ENCODE measurements at regions not wholly inside any gene's neighbourhood (a gene's known extent, or its start where the extent isn't known, plus 50 kb on each side); places are given as distances from the start of the nearest gene placed in this dataset.
"Not testable (repeated sequence)": the region's sequence is repeated elsewhere in the genome, so short reads cannot be mapped to it uniquely, and the experiment has no call there.

- no peaks in the 10 kb centered on the region for H3K9me3 ChIP-seq (ENCODE audit: control insufficient read depth in 4 of 4, insufficient read depth in 3 of 4, low read length in 3 of 4)
- no peaks in the 10 kb centered on the region for H3K36me3 ChIP-seq (ENCODE audit: control insufficient read depth in 4 of 4, insufficient read depth in 4 of 4, low read length in 4 of 4)
- DNase-seq, result no peak
- no peak overlapping the region for H3K4me3 ChIP-seq
- TF ChIP-seq, protein P1, sequence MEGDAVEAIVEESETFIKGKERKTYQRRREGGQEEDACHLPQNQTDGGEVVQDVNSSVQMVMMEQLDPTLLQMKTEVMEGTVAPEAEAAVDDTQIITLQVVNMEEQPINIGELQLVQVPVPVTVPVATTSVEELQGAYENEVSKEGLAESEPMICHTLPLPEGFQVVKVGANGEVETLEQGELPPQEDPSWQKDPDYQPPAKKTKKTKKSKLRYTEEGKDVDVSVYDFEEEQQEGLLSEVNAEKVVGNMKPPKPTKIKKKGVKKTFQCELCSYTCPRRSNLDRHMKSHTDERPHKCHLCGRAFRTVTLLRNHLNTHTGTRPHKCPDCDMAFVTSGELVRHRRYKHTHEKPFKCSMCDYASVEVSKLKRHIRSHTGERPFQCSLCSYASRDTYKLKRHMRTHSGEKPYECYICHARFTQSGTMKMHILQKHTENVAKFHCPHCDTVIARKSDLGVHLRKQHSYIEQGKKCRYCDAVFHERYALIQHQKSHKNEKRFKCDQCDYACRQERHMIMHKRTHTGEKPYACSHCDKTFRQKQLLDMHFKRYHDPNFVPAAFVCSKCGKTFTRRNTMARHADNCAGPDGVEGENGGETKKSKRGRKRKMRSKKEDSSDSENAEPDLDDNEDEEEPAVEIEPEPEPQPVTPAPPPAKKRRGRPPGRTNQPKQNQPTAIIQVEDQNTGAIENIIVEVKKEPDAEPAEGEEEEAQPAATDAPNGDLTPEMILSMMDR (IDR thresholded peaks at IDR 0.05; ENCODE audit: control extremely low read depth, extremely low read depth), result no peak
- H3K4me1 ChIP-seq (ENCODE audit: control insufficient read depth in 5 of 5, insufficient read depth in 5 of 5, low read length in 5 of 5), result no peaks in the 10 kb centered on the region
- no peaks in the 10 kb centered on the region for H3K27me3 ChIP-seq (ENCODE audit: control insufficient read depth in 3 of 3, insufficient read depth in 3 of 3, low read length in 2 of 3)
- no peak for ATAC-seq (ENCODE audit: insufficient read depth, low FRiP score)
- H3K9ac ChIP-seq (ENCODE audit: insufficient read depth in 1 of 2, low read length in 2 of 2), result no peak overlapping the region
- no peak overlapping the region for H3K27ac ChIP-seq (ENCODE audit: low read depth in 1 of 2, low read length in 1 of 2)
- WGBS, 2 donors, result 90 to 91% methylated on average over 3 of the region's 3 CpGs
Observed at GRCh38 chr4:187085339-187085738, 361.7 kb upstream of the FAT1 start.

- Histone ChIP-seq H3K4me3 (no peak overlapping the region), H3K36me3 (ENCODE audit: control insufficient read depth in 4 of 4, insufficient read depth in 4 of 4, low read length in 4 of 4) (no peaks in the 10 kb centered on the region), H3K9ac (ENCODE audit: insufficient read depth in 1 of 2, low read length in 2 of 2) (no peak overlapping the region), H3K27me3 (ENCODE audit: control insufficient read depth in 3 of 3, insufficient read depth in 3 of 3, low read length in 2 of 3) (no peaks in the 10 kb centered on the region), H3K4me1 (ENCODE audit: control insufficient read depth in 5 of 5, insufficient read depth in 5 of 5, low read length in 5 of 5) (no peaks in the 10 kb centered on the region), H3K27ac (ENCODE audit: low read depth in 1 of 2, low read length in 1 of 2) (no peak overlapping the region), H3K9me3 (ENCODE audit: control insufficient read depth in 4 of 4, insufficient read depth in 3 of 4, low read length in 3 of 4) (no peaks in the 10 kb centered on the region)
- ATAC-seq (ENCODE audit: insufficient read depth, low FRiP score) (no peak), DNase-seq (no peak)
- WGBS, 2 donors, result 84 to 86% methylated on average over 5 of the region's 5 CpGs
- TF ChIP-seq, protein P1 (IDR thresholded peaks at IDR 0.05; ENCODE audit: control extremely low read depth, extremely low read depth), result no peak
Observed at GRCh38 chr4:187086151-187086550, 362.5 kb upstream of the FAT1 start.

GRCh38 chr4:187088070-187088799 lies 364.6 kb upstream of the FAT1 start:
- Histone ChIP-seq H3K36me3 (ENCODE audit: control insufficient read depth in 4 of 4, insufficient read depth in 4 of 4, low read length in 4 of 4) (no peaks in the 10 kb centered on the region), H3K4me3 (no peak overlapping the region), H3K9me3 (ENCODE audit: control insufficient read depth in 4 of 4, insufficient read depth in 3 of 4, low read length in 3 of 4) (no peaks in the 10 kb centered on the region), H3K27ac (ENCODE audit: low read depth in 1 of 2, low read length in 1 of 2) (no peak overlapping the region), H3K4me1 (ENCODE audit: control insufficient read depth in 5 of 5, insufficient read depth in 5 of 5, low read length in 5 of 5) (no peaks in the 10 kb centered on the region), H3K9ac (ENCODE audit: insufficient read depth in 1 of 2, low read length in 2 of 2) (no peak overlapping the region), H3K27me3 (ENCODE audit: control insufficient read depth in 3 of 3, insufficient read depth in 3 of 3, low read length in 2 of 3) (no peaks in the 10 kb centered on the region)
- WGBS, 2 donors, result 49 to 66% methylated on average over 13 of the region's 13 CpGs
- ATAC-seq (ENCODE audit: insufficient read depth, low FRiP score), result no peak
- TF ChIP-seq, protein P1 (IDR thresholded peaks at IDR 0.05; ENCODE audit: control extremely low read depth, extremely low read depth), result no peak
- no peak for DNase-seq

DNA sequence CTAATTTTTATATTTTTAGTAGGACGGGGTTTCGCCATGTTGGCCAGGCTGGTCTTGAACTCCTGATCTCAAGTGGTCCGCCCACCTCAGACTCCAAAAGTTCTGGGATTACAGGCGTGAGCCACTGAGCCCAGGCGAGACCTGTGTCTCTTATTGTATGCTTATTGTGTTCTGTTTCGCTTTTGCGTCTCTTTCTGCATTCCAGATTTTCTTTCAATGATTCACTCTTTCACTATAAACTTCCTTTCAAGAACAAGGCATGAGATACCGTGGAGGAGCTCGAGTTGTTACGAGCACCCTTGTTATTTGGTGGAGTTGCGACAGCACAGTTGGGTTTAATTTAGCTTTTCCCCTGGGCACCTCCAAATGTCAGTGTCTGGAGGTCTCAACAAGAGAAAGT lies 366.7 kb upstream of the FAT1 start:
- DNase-seq (no peak), ATAC-seq (ENCODE audit: insufficient read depth, low FRiP score) (no peak)
- TF ChIP-seq, protein P1 (IDR thresholded peaks at IDR 0.05; ENCODE audit: control extremely low read depth, extremely low read depth), result no peak
- H3K9ac ChIP-seq (ENCODE audit: insufficient read depth in 1 of 2, low read length in 2 of 2), result no peak overlapping the region
- no peak overlapping the region for H3K4me3 ChIP-seq
- no peak overlapping the region for H3K27ac ChIP-seq (ENCODE audit: low read depth in 1 of 2, low read length in 1 of 2)
- no peaks in the 10 kb centered on the region for H3K4me1 ChIP-seq (ENCODE audit: control insufficient read depth in 5 of 5, insufficient read depth in 5 of 5, low read length in 5 of 5)
- WGBS, 2 donors, result 91 to 94% methylated on average over 11 of the region's 11 CpGs
- H3K9me3 ChIP-seq (ENCODE audit: control insufficient read depth in 4 of 4, insufficient read depth in 3 of 4, low read length in 3 of 4), result no peaks in the 10 kb centered on the region
- H3K27me3 ChIP-seq (ENCODE audit: control insufficient read depth in 3 of 3, insufficient read depth in 3 of 3, low read length in 2 of 3), result no peaks in the 10 kb centered on the region
- H3K36me3 ChIP-seq (ENCODE audit: control insufficient read depth in 4 of 4, insufficient read depth in 4 of 4, low read length in 4 of 4), result no peaks in the 10 kb centered on the region

DNA sequence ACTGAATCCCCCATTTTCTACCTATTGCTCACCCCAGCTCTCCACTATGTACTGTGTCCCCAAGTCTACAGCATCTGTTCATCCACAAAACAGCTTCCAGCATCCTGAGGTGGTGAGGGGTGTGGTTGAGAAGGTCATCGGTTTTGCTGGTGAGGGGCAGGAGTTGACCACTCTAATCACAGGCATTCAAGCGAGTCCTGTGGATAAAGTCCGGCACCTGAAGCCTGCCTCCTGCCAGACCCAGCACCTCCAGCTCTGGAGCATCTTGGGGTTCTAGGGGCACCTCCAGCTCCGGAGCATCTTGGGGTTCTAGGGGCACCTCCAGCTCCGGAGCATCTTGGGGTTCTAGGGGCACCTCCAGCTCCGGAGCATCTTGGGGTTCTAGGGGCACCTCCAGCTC lies 367.2 kb upstream of the FAT1 start:
- not testable (repeated sequence) for H3K4me3 ChIP-seq

More for the DNA sequence above, 367.2 kb upstream of the FAT1 start:
- not testable (repeated sequence) for H3K27ac ChIP-seq (ENCODE audit: low read depth in 1 of 2, low read length in 1 of 2); H3K9ac ChIP-seq (ENCODE audit: insufficient read depth in 1 of 2, low read length in 2 of 2); ATAC-seq (ENCODE audit: insufficient read depth, low FRiP score); H3K9me3 ChIP-seq (ENCODE audit: control insufficient read depth in 4 of 4, insufficient read depth in 3 of 4, low read length in 3 of 4); DNase-seq; H3K36me3 ChIP-seq (ENCODE audit: control insufficient read depth in 4 of 4, insufficient read depth in 4 of 4, low read length in 4 of 4); H3K27me3 ChIP-seq (ENCODE audit: control insufficient read depth in 3 of 3, insufficient read depth in 3 of 3, low read length in 2 of 3); H3K4me1 ChIP-seq (ENCODE audit: control insufficient read depth in 5 of 5, insufficient read depth in 5 of 5, low read length in 5 of 5)
- 89 to 97% methylated on average over 5 to 6 of the region's 6 CpGs for whole genome bisulfite sequencing, 2 donors
